Hepatic stellate cell (primary cell): ENCODE measurements at regions not wholly inside any gene's neighbourhood (a gene's known extent, or its start where the extent isn't known, plus 50 kb on each side); places are given as distances from the start of the nearest gene placed in this dataset.
"Not testable (repeated sequence)": the region's sequence is repeated elsewhere in the genome, so short reads cannot be mapped to it uniquely, and the experiment has no call there.

ENCODE experiments used
- DNase-seq: peaks from one replicate; pipeline ENCODE4 v3.0.0; 2011; ENCODE audit warnings: low spot score

DNA sequence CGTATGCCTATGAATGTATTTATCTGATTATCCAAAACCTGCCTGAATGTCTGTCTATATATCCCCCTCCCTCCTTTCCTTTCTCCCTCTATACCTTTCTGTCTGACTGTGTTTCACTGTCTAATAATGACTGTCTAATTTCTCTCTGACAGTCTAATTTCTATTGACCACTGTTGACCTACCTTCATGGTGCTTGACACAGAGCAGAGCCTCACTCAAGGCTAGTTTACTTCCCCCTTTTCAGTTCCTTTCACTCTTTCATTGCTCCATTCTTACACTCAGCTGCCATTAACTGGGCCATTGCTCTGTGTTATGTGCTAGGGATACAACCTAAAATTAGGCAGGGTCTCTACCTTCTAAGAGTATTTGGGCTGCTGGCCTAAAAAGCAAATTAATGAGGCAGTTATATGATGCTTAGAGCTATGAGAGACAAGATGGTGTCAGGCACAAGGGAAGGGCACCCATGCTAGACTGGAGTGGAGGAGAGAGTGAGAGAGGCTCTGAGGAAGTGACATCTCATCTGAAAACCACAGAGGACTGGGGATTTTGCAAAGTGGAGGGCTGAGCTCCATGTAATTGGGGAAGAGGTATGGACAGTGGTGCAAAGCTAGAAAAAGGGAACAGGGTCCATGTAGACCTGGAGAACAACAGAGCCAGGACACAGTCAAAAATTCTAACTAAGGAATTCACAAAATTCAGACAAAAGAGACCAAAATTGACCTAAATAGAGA lies 348.6 kb upstream of the CHRNA7 start:
- DNase-seq = not testable (repeated sequence)

DNA sequence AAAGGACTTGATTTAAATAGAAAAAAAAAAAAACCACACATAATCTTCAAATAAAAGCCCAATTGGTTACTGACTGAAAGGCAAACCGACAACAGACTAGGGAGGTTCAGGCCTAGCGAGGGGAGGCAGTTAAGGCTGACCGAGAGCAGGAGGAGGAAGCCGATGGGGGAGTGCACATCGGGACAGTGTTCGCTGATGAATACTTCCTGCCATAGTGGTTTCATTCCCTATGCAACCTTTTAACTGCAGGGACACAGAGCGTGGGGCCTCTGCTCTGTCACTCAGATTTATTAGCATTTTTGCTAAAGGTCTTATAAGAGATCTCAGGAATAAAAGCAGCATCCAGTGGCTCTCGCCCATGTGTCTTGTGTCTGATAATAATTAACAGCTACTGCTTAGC lies 343.2 kb upstream of the CHRNA7 start:
- DNase-seq = not testable (repeated sequence)

DNA sequence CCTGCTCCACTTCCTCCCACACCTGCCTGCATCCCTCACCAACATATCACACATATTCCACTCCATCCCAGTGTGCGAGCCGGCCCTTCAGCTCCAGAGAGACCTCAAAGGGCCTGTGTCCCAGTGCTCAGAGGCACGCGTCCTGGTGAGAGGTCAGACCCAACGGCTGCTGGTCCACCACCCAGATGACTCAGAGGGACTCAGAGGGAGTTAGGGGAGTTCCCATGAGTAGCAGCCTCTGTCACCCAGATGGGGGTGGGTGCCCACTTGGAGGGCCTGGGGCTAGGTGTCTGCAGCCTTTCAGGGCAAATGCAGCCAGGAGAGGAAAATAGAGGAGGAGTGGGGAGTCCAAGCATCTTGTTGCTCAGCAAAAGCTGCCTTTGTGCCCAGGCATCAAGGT lies 333.8 kb upstream of the CHRNA7 start:
- DNase-seq = not testable (repeated sequence)

DNA sequence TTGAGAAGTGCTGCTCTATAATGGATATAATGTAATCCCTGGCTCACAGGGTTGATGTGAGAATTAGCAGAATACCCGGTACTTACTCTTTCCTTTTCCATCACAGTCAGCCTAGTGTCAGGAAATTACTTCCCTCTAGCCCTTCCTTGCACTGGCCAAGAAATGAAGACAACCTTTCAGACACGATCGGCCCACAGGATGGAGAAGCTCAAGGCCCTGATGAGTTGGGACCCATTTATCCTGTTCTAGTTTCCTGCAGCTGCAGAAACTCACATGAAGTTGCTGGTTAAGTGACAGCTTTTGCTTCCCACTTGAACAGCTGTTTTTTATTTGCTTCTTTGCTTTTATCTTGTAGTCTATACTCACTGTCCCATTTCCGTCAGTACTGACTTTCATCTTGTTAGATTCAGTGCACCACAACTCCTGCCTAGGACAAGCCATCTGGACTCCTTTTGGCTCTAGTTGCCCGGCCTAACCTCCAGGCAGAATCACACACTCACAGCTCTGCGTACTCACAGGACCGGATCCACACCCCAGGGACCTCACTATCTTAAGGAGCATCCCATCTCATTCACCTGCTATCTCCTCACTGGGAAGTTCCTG lies 325.1 kb upstream of the CHRNA7 start:
- not testable (repeated sequence) for DNase-seq

DNA sequence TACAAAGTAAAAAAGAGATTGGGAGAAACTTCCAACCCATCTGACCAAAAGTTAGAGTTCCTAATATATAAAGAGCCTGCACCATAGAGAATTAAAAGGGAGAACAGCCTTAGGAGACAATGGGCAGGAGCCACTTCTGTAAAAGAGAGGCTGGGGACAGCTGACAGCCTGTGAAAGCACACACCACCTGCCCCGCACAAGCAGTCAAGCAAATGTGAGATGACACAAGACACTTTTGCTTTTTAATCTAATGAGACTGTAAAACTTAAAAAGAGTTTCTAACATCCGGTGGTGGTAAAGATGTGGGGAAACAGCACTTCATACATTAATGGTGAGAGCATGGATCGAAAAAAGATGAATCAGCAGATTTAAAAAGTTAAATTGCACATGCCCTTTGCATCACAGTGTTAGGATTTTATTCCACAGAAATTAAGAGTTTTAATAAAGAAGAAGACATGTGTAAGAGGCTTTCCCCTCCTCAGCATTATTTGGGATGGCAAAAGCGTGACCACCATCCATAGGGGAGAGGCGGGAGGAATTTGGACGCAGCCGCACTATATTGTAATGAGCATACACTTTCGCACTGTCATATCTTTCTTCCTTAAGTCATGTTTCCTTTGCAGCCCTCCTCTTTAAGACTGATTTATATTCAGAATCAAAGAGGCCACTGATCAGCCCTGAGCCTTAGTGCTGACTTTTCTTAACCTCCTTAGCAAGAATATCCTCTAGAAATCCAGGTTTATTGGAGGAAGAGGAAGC lies 322.2 kb upstream of the CHRNA7 start:
- not testable (repeated sequence) for DNase-seq

DNA sequence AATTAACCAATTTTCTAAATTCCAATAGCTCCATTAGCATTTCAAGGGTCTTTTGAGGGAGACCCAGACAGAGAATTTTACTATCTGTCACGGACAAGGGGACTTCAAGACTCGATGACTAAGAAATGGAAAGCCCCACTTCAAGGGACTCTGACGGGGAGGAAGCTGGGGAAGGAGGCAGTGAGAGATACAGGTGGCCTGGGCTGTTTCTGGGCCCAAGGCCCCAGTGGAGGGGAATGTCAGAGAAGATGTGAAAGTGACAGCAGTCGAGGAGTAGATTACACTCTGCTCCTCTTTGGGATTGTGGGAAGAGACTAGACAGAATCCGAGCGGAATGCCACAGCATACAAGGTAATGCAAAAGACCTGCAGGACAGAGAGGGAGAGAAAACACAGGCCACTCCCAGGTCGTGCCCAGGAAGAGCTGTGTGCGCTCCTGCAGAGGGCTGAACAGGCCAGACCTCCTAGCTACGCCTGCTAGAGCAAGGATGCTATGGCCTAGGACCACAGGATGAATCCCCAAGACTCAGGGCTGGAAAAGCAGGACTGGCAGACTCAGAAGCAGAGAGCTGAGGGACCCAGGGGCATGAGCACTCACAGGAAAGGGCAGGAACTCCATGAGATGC lies 321.5 kb upstream of the CHRNA7 start:
- DNase-seq = not testable (repeated sequence)

DNA sequence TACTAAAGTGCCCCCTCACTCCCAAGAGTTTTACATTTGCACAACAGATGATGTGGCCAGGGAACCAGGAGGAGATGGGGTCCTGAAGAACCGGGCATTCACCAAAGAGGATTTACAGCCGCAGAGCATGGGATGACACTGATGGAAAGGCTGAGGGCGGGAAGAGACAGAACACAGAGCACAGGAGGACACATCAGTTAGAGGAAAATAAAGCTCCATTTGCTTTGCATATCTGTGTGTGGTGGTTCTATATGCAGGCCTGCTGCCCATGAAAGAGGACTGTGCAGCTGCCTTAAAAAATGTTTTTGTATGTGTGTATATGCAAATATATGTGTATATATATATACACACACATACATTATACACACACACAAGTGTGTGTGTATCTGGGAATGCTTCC lies 320.8 kb upstream of the CHRNA7 start:
- DNase-seq = not testable (repeated sequence)

DNA sequence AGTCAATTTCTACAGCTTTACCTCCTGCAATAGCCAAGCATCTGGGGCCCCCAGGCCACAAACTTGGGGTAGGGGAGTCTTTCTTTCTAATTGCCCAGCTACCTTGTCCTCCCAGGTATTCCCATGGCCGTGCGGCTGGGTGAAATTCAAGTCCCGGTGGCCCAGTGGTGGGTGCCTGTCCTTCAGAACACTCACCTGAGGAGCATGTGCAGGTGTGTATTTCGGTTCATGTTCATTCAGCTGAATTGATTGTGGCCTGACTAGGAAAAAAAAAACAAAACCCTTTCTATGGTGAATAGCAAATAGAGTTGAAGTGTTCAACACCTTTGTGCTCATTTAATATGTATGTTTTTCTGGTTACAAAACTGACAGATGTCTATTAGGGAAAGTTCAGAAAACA lies 319.5 kb upstream of the CHRNA7 start:
- DNase-seq = not testable (repeated sequence)

DNA sequence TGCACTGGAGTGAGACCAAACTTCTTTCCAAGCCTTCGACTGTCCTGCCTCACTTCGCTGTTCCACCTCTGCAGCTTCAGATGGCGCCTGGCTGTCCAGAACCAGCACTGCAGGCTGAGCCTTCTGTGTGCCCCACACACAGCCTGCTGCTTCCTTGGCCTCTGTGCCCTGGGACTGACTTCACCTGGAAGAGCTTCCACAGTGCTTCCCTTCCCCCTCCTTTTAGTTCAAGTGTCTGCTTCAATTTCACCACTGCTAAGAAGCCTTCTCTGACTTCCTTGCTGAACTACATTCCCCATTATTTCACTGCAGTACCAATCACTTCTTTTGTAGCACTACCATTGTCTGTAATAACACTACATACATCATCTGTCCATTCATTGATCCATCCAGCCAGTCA lies 315.1 kb upstream of the CHRNA7 start:
- DNase-seq = not testable (repeated sequence)

DNA sequence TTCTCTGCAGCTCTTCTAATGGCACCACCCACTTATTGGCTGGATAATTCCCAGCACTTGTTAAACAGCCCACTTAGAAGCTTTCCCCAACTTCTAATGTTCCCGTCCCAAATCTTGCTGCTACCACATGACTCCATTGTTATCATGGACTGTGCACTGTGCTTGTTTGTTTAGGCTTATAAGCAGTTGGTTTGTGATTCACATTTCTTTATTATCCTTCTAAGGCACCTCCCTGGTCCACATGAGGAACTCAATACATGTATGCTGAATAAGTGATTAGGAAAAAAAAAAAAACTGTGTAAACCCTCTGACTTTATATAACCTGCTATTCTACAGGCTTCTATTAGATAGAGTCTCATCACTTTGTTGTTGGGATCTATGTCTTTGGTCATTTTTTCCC lies 311.7 kb upstream of the CHRNA7 start:
- not testable (repeated sequence) for DNase-seq

DNA sequence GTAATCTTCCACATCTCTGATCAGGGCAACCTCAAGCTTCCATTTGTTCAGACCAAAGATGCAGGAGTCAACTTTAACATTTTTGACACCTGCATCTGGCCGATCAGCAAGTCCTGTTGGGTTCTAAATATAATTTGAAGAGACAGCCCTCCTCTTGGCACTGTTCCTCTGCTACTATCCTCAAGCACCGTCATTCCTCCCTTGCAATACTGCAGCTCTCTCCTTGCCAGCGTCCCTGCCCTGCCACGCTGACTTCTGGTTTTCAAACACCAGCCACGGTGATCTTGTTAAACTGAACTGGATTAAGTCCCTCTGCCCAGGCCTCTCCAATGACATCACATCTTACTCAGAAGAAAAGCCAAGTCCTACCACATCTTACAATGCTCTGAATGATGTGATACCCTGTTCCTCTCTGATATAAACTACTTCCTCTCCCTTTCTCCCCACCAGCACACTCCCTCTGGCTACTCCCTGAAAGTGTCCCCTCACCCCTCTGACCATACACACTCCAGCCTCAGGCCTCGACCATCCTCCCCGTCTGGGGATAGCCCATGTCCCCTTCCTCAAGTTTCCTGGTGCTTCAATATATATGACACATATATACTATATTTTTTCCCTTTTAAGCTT lies 310.8 kb upstream of the CHRNA7 start:
- DNase-seq = not testable (repeated sequence)

DNA sequence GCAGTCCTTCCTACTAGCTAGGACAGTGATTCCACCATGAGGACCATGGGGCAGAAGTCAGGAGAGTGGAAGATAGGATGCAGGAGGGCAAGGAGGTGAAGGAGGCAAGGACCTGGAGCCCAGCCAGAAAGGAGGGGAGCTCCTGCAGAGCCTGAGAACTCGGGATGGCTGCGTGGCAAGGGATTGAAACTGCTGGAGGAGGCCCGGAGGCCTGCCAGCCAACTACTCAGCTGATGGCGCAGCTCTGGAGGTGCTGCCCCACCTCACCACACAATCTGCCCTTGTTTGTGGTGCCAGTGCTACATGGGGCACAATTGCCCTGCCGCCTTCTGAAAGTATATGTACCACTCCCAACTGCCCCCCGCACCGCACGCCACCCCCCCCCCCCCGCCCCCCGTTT lies 307.3 kb upstream of the CHRNA7 start:
- DNase-seq = not testable (repeated sequence)

DNA sequence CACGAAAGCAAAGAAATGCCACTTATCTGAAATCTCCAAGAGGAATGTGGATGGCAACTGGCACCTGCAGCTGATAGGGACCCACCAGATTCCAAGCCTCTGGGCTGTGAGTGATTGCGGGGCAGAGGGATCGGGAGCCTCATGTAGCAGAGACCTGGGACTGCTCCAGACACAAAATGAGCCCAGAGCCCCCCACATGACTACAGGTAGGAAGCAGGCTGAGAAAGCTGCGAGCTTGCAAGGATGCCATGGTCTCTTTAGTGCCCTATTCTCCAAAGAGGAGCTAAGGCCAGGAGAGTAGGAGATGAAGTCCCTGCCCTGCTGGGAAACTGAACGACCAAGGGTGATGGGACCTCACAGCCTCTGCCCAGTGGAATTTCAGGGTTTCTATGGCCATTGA lies 305.4 kb upstream of the CHRNA7 start:
- DNase-seq = not testable (repeated sequence)

DNA sequence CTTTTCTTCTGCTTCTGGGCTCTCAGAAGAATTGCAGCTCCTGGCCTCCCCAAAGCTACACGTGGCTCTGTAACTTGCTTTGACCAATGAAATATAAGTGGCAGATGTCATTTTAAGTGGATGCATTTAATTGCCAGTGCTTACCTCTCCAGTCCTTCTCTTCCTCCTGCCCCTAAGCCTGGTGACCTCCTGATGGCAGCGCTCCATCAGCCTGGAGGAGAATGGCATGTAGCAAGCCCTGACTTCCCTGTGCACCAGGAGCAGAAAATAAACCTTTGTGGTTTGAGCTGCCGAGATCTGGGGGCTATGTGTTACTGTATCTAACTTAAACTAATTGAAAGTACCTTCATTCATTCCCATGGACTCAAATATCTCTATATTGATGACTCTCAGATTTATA lies 304.7 kb upstream of the CHRNA7 start:
- DNase-seq = not testable (repeated sequence)

DNA sequence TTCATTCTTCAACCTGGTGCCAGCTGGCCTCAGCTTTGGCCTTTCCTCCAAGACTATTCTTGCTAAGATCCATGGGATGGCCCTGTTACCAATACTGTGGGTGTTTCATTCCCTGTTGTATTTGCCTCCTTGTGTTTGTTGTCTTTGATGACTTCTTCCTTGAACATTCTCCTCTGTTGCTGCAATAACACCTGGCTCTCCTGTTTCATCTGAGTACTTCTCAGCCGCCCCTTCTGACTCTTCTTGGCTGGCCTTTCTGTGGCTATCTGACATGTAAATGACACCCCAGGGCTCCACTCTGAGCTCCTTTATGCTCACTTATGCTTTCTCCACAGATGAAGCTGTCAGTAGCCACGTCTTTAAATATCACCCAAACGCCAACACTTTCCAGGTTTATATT lies 302.7 kb upstream of the CHRNA7 start:
- no peak for DNase-seq

DNA sequence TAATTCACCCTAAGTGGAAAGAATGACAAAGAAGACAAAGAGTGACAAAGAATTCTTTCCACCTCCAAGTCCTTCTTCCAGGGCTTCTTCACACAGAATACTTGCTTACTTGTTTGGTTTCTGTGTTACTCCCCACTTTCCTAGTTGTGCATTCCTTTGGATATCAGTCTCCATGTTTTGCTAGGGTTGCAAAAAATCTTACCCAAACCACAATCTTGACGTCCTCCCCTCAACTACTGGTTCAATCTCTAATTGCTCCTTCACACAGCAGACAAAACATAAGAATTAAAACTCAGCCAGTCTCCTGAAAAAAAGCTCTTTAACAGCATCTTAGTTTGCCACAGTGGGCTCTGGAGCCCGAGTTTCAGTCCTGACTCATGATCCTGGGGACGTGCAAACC lies 297.6 kb upstream of the CHRNA7 start:
- DNase-seq = no peak

DNA sequence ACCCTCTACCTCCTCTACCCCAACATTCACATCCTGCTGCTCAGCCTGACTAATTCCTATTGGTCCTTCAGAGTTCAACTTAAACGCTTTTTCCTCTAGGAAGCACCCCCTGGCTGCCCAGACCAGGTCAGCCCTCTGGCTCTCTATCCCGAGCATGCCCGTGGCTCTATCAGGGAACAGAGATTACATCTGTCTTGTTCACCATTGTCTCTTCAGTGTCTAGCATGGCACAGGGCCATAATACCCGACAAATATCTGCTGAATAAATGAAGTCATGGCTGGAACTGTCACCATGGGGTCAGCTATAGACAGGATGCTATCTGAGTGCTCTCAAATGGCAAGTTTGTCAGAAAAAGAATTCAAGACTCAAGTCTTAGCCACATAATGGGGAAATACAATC lies 296.9 kb upstream of the CHRNA7 start:
- DNase-seq = no peak

DNA sequence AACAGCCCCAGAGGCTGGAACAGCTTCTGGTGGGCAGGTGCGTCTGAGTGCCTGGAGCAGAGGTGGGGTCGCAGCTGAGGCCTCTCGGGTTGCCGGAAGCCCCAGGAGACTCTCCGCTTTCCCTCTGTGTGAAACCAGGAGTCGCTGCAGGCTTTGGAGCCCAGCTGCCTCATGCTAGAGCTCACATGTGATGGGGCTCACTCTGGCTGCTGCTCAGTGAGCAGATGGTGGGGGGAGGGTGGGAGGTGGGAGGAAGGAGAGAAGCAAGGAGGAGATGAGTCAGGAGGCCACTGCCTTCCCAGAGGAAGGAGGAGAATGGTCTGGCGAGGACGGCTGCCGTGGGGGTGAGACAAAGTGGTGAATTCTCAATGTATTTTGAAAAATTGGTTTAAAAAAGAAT lies 290.1 kb upstream of the CHRNA7 start:
- DNase-seq = no peak

DNA sequence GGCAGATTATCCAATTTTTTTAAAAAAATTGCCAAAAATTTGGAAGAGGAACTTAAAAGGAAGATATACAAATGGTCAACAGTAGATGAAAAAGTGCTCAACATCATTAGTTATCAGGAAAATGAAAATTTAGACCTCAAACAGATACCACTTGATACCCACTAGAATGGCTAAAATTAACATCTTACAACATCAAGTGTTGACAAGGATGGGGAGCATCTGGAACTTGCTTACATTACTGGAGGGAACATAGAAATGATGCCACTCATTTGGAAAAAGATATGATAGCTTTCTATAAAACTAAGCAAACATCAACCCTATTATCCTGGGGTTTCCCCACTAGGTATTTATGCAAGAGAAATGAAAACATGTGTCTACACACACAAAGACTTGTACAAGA lies 284.5 kb upstream of the CHRNA7 start:
- no peak for DNase-seq

DNA sequence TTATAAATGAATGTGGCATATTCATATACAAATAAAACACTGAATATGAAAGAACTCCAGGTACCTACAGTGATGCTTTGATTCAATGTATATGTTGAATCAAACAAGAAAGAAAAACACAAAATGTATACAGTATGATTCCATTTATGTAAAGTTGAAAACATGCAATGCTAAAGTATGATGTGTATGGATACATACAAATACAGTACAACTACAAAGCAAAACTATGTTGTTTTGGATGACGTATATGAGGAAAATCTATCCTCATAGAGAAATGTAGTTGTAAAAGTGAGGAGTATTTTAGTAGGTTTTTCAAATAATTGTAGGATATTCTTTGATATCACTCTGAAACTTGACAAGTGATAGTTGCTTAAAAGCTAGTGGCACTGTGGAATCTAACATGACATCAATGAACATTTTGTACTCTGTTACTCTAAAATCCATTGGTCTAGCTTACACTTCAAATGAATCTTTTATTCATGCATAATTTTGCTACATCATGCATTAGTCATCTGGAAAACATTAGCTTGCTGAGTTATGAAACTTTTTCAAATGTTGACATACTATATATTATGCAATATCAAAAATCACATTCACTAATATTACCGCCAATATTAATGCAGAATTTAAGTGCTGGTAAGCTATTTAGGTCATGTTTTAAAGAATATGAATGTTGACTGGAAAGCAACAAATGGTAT lies 278.1 kb upstream of the CHRNA7 start:
- no peak for DNase-seq

DNA sequence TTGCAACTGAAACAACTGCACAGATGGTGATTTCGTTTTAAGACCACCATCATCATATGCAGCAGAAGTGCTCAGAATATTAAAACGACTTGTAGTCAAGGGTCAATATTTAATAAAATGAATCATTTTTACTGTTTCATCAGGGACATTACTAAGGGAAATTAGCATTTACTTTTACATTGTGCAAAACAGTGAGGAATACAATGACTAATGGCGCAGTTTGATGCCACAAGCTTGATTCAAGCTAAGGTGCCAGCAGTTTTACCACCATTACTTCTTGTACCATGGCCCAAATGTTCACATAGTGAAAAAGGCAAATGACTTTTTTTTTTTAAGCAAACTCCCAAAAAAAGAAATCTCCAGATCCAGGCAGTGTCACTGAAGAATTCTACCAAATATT lies 277.4 kb upstream of the CHRNA7 start:
- DNase-seq = no peak

DNA sequence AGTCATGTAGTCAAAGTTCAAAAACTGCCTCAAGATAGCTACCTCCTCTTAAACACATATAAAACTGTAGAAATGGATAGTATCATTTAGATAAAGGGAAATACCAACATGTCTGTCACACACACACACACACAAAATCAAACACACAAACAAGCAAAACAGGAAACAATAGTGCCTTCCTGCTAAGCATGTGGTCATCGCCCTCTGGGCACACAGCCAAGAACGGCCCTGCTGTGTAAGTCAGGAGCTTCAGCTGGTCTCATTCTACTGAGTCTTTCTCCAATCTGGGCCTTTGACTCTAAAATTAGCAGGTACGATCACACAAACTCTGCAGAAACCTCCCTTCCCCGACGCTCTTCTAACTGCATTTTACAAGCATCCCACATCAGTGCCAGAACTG lies 272.2 kb upstream of the CHRNA7 start:
- no peak for DNase-seq
